ENCODE measurements at regions not wholly inside any gene's neighbourhood (a gene's known extent, or its start where the extent isn't known, plus 50 kb on each side); places are given as distances from the start of the nearest gene placed in this dataset.

- TF ChIP-seq, protein P1, sequence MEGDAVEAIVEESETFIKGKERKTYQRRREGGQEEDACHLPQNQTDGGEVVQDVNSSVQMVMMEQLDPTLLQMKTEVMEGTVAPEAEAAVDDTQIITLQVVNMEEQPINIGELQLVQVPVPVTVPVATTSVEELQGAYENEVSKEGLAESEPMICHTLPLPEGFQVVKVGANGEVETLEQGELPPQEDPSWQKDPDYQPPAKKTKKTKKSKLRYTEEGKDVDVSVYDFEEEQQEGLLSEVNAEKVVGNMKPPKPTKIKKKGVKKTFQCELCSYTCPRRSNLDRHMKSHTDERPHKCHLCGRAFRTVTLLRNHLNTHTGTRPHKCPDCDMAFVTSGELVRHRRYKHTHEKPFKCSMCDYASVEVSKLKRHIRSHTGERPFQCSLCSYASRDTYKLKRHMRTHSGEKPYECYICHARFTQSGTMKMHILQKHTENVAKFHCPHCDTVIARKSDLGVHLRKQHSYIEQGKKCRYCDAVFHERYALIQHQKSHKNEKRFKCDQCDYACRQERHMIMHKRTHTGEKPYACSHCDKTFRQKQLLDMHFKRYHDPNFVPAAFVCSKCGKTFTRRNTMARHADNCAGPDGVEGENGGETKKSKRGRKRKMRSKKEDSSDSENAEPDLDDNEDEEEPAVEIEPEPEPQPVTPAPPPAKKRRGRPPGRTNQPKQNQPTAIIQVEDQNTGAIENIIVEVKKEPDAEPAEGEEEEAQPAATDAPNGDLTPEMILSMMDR (conservative IDR thresholded peaks at IDR 0.05; ENCODE audit: low read depth, low read length): no peak
- no peak overlapping the region for H3K4me3 ChIP-seq (ENCODE audit: low read depth, low read length)
- no peak for DNase-seq (ENCODE audit: low read depth)
Measured at GRCh38 chr7:136693166-136694119, 175.0 kb upstream of the CHRM2 start.

DNA sequence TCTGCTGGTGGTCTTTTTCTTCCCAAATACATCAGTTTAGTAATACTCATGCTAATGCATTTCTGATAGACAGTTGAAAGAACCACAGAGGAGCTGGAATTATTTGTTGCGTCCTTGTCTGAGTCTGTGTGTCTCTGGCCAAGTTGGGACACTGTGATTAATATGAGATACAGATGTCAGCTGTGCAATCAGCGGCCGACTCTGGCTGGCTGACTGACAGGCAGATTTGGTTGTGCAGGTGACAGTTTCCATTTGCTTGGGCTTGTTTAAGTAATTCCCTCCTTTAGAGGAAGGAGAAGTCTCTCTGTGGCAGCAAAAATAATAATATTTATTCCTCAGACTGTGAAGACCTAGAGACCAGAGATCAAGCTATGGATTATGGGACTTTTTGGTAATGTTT is 176.2 kb upstream of the CHRM2 start:
- TF ChIP-seq, protein P1 (conservative IDR thresholded peaks at IDR 0.05; ENCODE audit: low read depth, low read length): no peak
- no peak for DNase-seq (ENCODE audit: low read depth)
- no peak overlapping the region for H3K4me3 ChIP-seq (ENCODE audit: low read depth, low read length)

- TF ChIP-seq, protein P1 (conservative IDR thresholded peaks at IDR 0.05; ENCODE audit: low read depth, low read length): no peak
- no peak overlapping the region for H3K4me3 ChIP-seq (ENCODE audit: low read depth, low read length)
- DNase-seq (ENCODE audit: low read depth): no peak
Measured at GRCh38 chr7:136688601-136689000, 179.9 kb upstream of the CHRM2 start.

DNA sequence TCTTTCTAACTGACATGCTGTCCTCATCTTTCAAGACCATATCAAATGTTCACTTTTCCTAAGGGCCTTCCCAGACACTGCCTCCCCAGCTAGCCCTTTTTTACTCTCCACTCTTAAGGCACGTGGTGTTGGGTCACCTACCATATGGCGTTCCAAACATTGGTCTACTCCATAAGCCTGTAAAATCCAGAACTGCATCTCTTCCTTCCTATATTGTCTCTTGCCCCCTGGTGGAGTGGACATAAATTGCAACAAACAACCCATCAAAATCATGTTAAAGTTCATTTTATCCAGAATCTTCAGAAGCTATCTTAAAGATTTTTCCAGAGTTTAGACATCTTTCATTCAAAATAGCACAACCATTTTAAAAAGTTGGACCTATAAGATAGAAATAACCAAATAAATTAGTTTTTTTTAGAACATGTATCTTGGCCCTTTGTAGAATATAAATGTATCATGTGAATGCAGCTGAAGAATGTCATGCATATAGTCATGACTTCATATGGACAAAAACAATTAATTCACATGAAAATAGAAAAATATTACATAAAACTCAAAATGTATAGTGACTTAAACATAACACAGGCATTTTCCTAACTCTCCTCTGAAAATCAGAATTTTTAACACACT is 180.6 kb upstream of the CHRM2 start:
- peak; percentile 57 for DNase-seq (ENCODE audit: low read depth)
- no peak overlapping the region for H3K4me3 ChIP-seq (ENCODE audit: low read depth, low read length)
- TF ChIP-seq, protein P1 (conservative IDR thresholded peaks at IDR 0.05; ENCODE audit: low read depth, low read length): peak; percentile 74

DNA sequence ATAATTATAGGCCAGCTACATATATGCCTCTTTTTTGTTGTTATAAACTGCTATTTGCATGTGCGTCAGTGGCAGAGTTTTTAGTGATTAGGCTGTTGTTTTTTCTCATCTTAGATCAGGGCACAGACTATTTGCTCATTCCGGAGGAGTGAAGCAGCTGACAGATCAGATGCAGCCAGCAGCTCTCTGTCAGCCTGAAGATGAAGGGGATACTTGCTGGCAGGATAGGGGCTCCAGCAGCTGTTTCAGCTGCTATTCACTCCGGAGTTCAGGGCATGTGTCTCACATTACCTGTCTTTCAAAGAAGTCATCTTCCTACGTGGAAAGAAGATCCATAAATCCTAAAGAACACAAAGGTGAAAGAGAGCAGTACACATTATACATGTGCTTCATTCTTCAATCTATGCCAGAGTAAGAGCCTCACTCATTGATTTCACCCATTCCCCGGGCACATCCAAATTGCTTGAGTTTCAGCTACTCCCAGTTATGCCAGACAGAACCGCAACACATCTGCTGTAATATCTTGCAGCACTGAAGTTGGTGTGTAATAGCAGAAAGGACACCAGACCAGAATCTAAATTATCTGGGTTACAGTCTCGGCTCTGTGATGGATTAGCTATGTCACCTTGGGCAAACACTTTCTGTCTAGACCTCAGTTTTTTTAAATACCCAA is 182.8 kb upstream of the CHRM2 start:
- H3K4me3 ChIP-seq (ENCODE audit: low read depth, low read length): no peak overlapping the region
- DNase-seq (ENCODE audit: low read depth): peak; percentile 3
- TF ChIP-seq, protein P1 (conservative IDR thresholded peaks at IDR 0.05; ENCODE audit: low read depth, low read length): no peak

DNA sequence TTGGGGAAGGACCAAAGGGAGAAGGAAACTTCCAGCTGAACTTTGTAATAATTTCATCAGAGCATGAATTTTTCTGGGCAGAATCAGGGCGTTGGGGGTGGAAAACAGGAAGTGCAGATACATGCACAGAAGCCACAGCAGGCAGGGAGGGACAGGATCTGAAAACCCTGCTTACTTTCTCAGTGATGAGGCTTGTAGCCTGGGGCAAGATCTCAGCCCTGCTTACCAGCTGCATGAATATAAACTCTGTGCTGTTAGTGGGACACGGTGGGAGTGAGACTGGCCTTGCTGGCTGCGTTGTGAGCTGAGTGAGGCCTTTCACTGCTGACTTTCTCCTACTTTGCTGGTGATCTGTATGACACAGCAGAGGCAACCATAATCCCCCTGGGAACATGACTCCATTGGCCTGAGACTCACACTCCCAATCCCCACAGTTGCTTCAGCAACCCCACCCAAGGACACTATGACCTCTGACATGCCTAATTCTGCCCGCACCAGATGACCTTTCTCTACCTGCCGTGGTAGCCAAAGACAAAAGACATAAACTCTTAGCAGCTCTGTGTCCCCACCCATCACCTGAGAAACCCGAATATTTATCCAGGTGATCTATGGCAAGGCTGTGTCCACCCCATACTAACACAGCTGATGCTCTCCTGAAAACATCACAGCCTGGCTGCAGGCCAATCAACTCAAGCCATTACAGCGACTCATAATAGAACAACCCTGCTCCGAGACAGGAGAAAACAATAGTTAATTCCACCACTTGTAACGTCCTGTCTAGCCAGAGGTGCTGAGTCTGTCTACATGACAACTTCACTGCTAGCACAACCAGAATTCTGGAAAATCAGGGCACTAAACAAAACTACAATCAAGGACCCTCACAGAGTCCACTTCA is 190.7 kb upstream of the CHRM2 start:
- TF ChIP-seq, protein P1 (conservative IDR thresholded peaks at IDR 0.05; ENCODE audit: low read depth, low read length): no peak
- peak; percentile 57 for DNase-seq (ENCODE audit: low read depth)
- H3K4me3 ChIP-seq (ENCODE audit: low read depth, low read length): no peak overlapping the region
